ENCODE measurements at regions not wholly inside any gene's neighbourhood (a gene's known extent, or its start where the extent isn't known, plus 50 kb on each side); places are given as distances from the start of the nearest gene placed in this dataset.

- no peaks in the 10 kb centered on the region for H3K4me1 ChIP-seq
- no peak overlapping the region for H3K9ac ChIP-seq (ENCODE audit: low read depth in 2 of 2, low read length in 2 of 2)
- no peak for DNase-seq
- intact Hi-C loops (cut with DNase I) = no loop called here
- no peak overlapping the region for H3K27ac ChIP-seq
- no peak for TF ChIP-seq CTCF (IDR thresholded peaks at IDR 0.05)
- H3K27me3 ChIP-seq = no peaks in the 10 kb centered on the region
- H3K9me3 ChIP-seq = no peaks in the 10 kb centered on the region
- no peaks in the 10 kb centered on the region for H3K36me3 ChIP-seq
- no peak overlapping the region for H3K4me3 ChIP-seq
Measured at GRCh38 chr9:73259086-73259696, 107.5 kb downstream of the ANXA1 start.

- Histone ChIP-seq H3K4me1 (no peaks in the 10 kb centered on the region), H3K27ac (no peak overlapping the region), H3K27me3 (no peaks in the 10 kb centered on the region), H3K36me3 (no peaks in the 10 kb centered on the region), H3K9ac (ENCODE audit: low read depth in 2 of 2, low read length in 2 of 2) (no peak overlapping the region), H3K4me3 (no peak overlapping the region), H3K9me3 (no peaks in the 10 kb centered on the region)
- no peak for TF ChIP-seq CTCF (IDR thresholded peaks at IDR 0.05)
- intact Hi-C loops (cut with DNase I) = no loop called here
- no peak for DNase-seq
Measured at GRCh38 chr9:73260506-73260905, 108.8 kb downstream of the ANXA1 start.

- H3K4me3 ChIP-seq = no peak overlapping the region
- no peak overlapping the region for H3K27ac ChIP-seq
- no peak overlapping the region for H3K9ac ChIP-seq (ENCODE audit: low read depth in 2 of 2, low read length in 2 of 2)
- intact Hi-C loops (cut with DNase I) = no loop called here
- no peak for DNase-seq
- no peaks in the 10 kb centered on the region for H3K36me3 ChIP-seq
- TF ChIP-seq CTCF (IDR thresholded peaks at IDR 0.05) = no peak
- H3K4me1 ChIP-seq = no peaks in the 10 kb centered on the region
- no peaks in the 10 kb centered on the region for H3K9me3 ChIP-seq
- H3K27me3 ChIP-seq = no peaks in the 10 kb centered on the region
Measured at GRCh38 chr9:73264631-73265030, 113.0 kb downstream of the ANXA1 start.

GRCh38 chr9:73265876-73266275 lies 114.2 kb downstream of the ANXA1 start:
- H3K9me3 ChIP-seq = no peaks in the 10 kb centered on the region
- no peak for TF ChIP-seq CTCF (IDR thresholded peaks at IDR 0.05)
- H3K4me3 ChIP-seq = no peak overlapping the region
- H3K27me3 ChIP-seq = no peaks in the 10 kb centered on the region
- H3K9ac ChIP-seq (ENCODE audit: low read depth in 2 of 2, low read length in 2 of 2) = no peak overlapping the region
- intact Hi-C loops (cut with DNase I) = no loop called here
- no peak for DNase-seq
- no peak overlapping the region for H3K27ac ChIP-seq
- H3K36me3 ChIP-seq = no peaks in the 10 kb centered on the region
- H3K4me1 ChIP-seq = no peaks in the 10 kb centered on the region

- H3K36me3 ChIP-seq = no peaks in the 10 kb centered on the region
- intact Hi-C loops (cut with DNase I) = no loop called here
Measured at GRCh38 chr9:73269430-73270101, 117.9 kb downstream of the ANXA1 start.

More at GRCh38 chr9:73269430-73270101, 117.9 kb downstream of the ANXA1 start:
- DNase-seq = no peak
- Histone ChIP-seq H3K4me1 (no peaks in the 10 kb centered on the region), H3K27ac (no peak overlapping the region), H3K4me3 (no peak overlapping the region), H3K27me3 (no peaks in the 10 kb centered on the region), H3K9me3 (no peaks in the 10 kb centered on the region), H3K9ac (ENCODE audit: low read depth in 2 of 2, low read length in 2 of 2) (no peak overlapping the region)
- peak; percentile 19 for TF ChIP-seq CTCF (IDR thresholded peaks at IDR 0.05)

All from colonic mucosa (tissue), 4 donors.